ENCODE measurements at regions not wholly inside any gene's neighbourhood (a gene's known extent, or its start where the extent isn't known, plus 50 kb on each side); places are given as distances from the start of the nearest gene placed in this dataset.

DNA sequence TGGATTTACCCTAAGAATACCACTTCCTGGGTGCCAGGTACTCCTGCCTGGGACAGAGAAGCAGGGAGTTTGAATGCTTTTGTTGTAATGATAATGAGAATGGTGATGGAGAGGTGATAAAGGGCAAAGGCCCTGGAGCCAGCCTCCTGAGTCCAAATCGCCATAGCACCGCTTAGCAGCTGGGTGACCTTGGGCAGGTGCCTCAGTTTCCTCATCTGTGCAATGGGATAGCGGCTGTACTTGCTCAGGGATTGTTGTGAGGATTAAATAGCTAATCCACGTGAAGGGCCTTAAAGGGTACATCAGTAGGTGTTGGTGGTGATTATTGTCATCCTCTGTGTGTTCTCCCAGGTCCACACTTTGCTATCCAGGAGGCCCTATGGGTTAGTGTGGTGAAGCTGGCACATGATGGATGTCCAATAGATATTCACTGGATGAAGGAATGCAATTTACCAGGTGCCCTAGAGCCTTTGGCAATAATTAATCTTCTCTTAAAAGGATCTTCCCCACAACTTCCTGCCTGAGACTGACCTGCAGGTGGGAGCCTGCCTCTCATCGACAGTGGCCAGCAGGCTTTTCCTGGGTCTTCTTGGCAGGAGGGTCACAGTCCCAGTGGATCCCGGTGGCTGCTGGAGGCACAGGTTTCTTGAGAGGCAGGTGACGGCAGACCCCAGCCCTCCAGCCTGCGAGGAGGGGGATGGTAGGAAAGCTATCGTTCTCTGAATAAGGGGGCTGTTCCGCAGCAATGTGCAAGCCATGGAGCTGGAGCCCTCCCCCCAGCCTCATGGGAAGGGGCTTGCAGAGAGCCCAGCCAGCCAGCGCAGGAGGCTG, 160.2 kb downstream of the MACROH2A1 start:
- no peak for DNase-seq (ENCODE audit: low read depth, low spot score)
- ChIA-PET POLR2A (interaction anchor here (0.6 kb wide), 1 partner anchor 27 kb away, joined by 3 read pairs; no protein-coding TSS in a partner anchor), CTCF (no interaction called here)
- TF ChIP-seq, protein P1, sequence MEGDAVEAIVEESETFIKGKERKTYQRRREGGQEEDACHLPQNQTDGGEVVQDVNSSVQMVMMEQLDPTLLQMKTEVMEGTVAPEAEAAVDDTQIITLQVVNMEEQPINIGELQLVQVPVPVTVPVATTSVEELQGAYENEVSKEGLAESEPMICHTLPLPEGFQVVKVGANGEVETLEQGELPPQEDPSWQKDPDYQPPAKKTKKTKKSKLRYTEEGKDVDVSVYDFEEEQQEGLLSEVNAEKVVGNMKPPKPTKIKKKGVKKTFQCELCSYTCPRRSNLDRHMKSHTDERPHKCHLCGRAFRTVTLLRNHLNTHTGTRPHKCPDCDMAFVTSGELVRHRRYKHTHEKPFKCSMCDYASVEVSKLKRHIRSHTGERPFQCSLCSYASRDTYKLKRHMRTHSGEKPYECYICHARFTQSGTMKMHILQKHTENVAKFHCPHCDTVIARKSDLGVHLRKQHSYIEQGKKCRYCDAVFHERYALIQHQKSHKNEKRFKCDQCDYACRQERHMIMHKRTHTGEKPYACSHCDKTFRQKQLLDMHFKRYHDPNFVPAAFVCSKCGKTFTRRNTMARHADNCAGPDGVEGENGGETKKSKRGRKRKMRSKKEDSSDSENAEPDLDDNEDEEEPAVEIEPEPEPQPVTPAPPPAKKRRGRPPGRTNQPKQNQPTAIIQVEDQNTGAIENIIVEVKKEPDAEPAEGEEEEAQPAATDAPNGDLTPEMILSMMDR (IDR thresholded peaks at IDR 0.05; ENCODE audit: low read depth, low read length), result no peak
- H3K27ac ChIP-seq (ENCODE audit: low read depth, low read length), result no peak overlapping the region
- H3K27me3 ChIP-seq (ENCODE audit: control insufficient read depth, insufficient read depth, low read length), result peaks cover 2% of the 10 kb centered on the region
- no peak overlapping the region for H3K4me3 ChIP-seq (ENCODE audit: low read depth, low read length)
- peaks cover 3% of the 10 kb centered on the region; the same call in 1 of the 2 replicates for H3K9me3 ChIP-seq (ENCODE audit: control insufficient read depth, insufficient read depth, low read length)

DNA sequence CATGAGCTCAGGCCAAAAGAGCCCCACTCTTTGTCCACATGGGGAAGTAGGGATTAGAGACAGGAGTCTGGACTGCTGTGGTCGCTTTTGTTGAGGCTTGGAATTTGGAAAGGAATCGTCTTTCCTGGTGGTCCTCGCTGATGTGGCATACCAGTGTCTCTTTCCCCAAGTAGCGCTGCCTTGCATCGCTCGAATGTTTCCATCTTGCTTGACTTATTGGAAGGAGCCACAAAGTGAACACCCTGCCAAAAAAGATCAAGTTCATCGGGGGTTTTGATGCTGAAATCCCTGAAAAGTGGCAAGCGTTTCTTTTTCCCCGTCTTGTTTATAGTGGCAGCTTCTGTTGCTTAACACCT, 161.3 kb downstream of the MACROH2A1 start:
- no peak for DNase-seq (ENCODE audit: low read depth, low spot score)
- TF ChIP-seq, protein P1 (IDR thresholded peaks at IDR 0.05; ENCODE audit: low read depth, low read length), result no peak
- Histone ChIP-seq H3K4me3 (ENCODE audit: low read depth, low read length) (no peak overlapping the region), H3K9me3 (ENCODE audit: control insufficient read depth, insufficient read depth, low read length) (no peaks in the 10 kb centered on the region), H3K27ac (ENCODE audit: low read depth, low read length) (no peak overlapping the region), H3K27me3 (ENCODE audit: control insufficient read depth, insufficient read depth, low read length) (peaks cover 2% of the 10 kb centered on the region)
- POLR2A ChIA-PET, result no interaction called here
- CTCF ChIA-PET, result no interaction called here

DNA sequence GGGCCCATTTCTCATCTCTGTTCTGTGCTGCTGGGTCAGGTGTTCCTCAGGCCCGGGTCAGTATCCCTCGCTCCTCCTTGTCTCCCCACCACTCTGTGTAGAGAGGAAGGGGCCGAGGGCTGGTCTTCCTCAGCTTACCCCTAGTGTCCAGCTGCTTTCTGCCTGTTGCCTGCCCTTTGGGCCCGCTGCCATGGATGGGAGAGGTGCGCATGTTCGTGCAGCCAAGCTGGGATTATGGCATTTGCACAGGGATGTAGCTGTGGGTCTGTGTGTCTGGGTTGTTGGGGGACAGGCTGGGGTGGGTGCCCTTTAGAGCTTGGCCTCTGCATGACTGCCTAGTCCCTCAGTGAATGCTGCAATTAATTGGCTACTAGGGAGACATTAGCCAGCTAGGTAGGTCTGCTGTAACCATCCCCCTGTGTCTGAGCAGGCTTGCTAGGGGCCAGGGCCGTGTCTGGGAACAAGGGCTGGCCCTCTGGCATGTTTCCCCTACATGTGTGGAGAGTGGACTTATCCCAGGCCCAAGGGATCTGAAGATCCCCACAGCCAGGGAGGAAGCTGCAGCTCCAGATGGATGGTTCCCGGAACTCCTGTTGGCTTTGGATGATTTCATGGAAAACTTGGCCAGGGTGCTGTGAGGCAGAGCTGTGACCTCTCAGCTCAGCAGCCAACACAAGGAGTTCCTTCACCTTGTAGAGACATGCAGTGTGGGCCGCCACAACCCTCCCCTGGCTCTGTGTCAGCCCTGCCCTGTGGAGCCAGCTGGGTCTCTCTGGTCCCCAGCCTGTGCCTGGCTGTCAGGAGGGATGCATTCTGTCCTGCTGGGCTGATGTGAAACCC, 161.9 kb downstream of the MACROH2A1 start:
- Histone ChIP-seq H3K9me3 (ENCODE audit: control insufficient read depth, insufficient read depth, low read length) (no peaks in the 10 kb centered on the region), H3K4me3 (ENCODE audit: low read depth, low read length) (no peak overlapping the region), H3K27ac (ENCODE audit: low read depth, low read length) (no peak overlapping the region), H3K27me3 (ENCODE audit: control insufficient read depth, insufficient read depth, low read length) (peaks cover 2% of the 10 kb centered on the region)
- ChIA-PET CTCF (no interaction called here), POLR2A (interaction anchor here (1.1 kb wide), 1 partner anchor 9 kb away, joined by 4 read pairs; no protein-coding TSS in a partner anchor)
- TF ChIP-seq, protein P1 (IDR thresholded peaks at IDR 0.05; ENCODE audit: low read depth, low read length), result no peak
- DNase-seq (ENCODE audit: low read depth, low spot score), result no peak

DNA sequence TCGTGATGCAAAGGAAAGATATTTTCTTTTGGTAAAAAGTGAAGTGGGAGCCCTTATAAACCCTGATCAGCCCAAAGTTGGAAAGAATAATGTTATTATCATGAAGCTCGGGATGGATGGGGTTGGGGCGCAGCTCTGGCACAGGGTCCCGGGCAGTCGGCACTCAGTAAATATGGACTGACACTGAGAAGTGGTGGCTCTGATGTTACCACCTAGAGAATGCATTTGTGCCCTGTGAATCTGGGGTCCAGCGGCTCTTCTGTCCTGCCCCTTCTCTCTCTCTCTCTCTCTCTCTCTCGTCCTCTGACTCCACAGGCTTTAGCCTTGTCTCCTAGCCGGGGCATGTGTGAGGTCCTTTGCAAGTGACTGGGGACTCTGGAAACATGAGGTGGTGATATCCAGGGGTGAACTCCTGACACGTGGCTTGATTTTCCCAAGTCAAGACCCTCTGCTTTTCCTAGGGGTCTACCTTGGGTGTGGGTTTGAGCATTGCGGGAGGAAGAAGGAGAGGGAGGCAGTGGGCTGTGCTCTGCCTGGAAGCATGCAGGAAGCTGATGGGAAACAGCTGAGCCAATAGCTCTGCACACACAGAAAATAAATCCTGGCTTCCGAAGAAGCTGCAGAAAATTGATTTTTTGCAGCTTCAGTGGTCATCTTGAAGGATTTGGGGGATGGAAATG, 162.7 kb downstream of the MACROH2A1 start:
- Histone ChIP-seq H3K27me3 (ENCODE audit: control insufficient read depth, insufficient read depth, low read length) (peaks cover 2% of the 10 kb centered on the region), H3K9me3 (ENCODE audit: control insufficient read depth, insufficient read depth, low read length) (no peaks in the 10 kb centered on the region), H3K27ac (ENCODE audit: low read depth, low read length) (no peak overlapping the region), H3K4me3 (ENCODE audit: low read depth, low read length) (no peak overlapping the region)
- TF ChIP-seq, protein P1 (IDR thresholded peaks at IDR 0.05; ENCODE audit: low read depth, low read length), result no peak
- CTCF ChIA-PET, result interaction anchor here (1.1 kb wide), 1 partner anchor 10 kb away, joined by 3 read pairs; no protein-coding TSS in a partner anchor
- no peak for DNase-seq (ENCODE audit: low read depth, low spot score)
- POLR2A ChIA-PET, result interaction anchor here (1.1 kb wide), 1 partner anchor 10 kb away, joined by 4 read pairs; no protein-coding TSS in a partner anchor
